Naive thymus-derived CD4-positive, alpha-beta T cell (primary cell): ENCODE measurements at regions not wholly inside any gene's neighbourhood (a gene's known extent, or its start where the extent isn't known, plus 50 kb on each side); places are given as distances from the start of the nearest gene placed in this dataset.

ENCODE experiments used
- ATAC-seq: fragments of 150-1000 bp; cut with Tn5 transposase; 2 replicates; pipeline ENCODE4 v1.10.0; 2021; ENCODE audit warnings: mild to moderate bottlenecking, moderate library complexity
- CTCF ChIA-PET: fragments of 350-600 bp; sonication (Branson Sonifier 250); formaldehyde crosslinking; loops from one replicate; lab custom pipeline; 2021; ENCODE audit warnings: antibody characterized with exemption; lab: Charles Lee
- POLR2A ChIA-PET: fragments of 350-600 bp; sonication (Branson Sonifier 250); formaldehyde crosslinking; loops from one replicate; lab custom pipeline; 2021; ENCODE audit warnings: antibody characterized with exemption, inconsistent platforms; lab: Charles Lee
- DNase-seq, 9 donors: peaks; one replicate each; pipeline versions ENCODE4 v3.0.0 to v3.0.0-alpha.2; 2020 to 2022; ENCODE audit warnings: mixed read lengths in 1 of 9
- H3K27ac ChIP-seq: one replicate; pipeline ENCODE4 v1.7.0; 2013; ENCODE audit warnings: mild to moderate bottlenecking, low read depth, low read length, moderate library complexity
- H3K27me3 ChIP-seq, 2 donors: one replicate each; pipeline ENCODE4 v1.7.0; 2013; ENCODE audit warnings: low read length in 2 of 2, mild to moderate bottlenecking in 2 of 2, moderate library complexity in 2 of 2; ENCODE audit not compliant: control insufficient read depth in 2 of 2, insufficient read depth in 2 of 2
- H3K36me3 ChIP-seq, 3 experiments: 1 replicate in 2 of 3; 2 replicates in 1 of 3; pipeline ENCODE4 v1.7.0; 2013; ENCODE audit warnings: low read length in 3 of 3, mild to moderate bottlenecking in 3 of 3, moderate library complexity in 1 of 3; ENCODE audit not compliant: insufficient read depth in 3 of 3, control insufficient read depth in 2 of 3
- H3K4me1 ChIP-seq, 2 donors: one replicate each; pipeline ENCODE4 v1.7.0; 2013; ENCODE audit warnings: low read length in 2 of 2, mild to moderate bottlenecking in 2 of 2, moderate library complexity in 1 of 2; ENCODE audit not compliant: control insufficient read depth in 2 of 2, insufficient read depth in 2 of 2
- H3K4me3 ChIP-seq: 2 replicates; pipeline ENCODE4 v1.7.0; 2013; ENCODE audit warnings: mild to moderate bottlenecking, low read length
- H3K9me3 ChIP-seq, 3 experiments: 1 replicate in 2 of 3; 2 replicates in 1 of 3; pipeline ENCODE4 v1.7.0; 2013; ENCODE audit warnings: low read length in 3 of 3; ENCODE audit not compliant: control insufficient read depth in 2 of 3
- H3K27ac Mint-ChIP-seq, 9 donors: one replicate each; pipeline ENCODE4 v1.8.0; 2020 to 2022; ENCODE audit warnings: mixed read lengths in 9 of 9, mild to moderate bottlenecking in 8 of 9, moderate library complexity in 5 of 9, inconsistent platforms in 2 of 9
- H3K27me3 Mint-ChIP-seq, 5 donors: one replicate each; pipeline ENCODE4 v1.8.0; 2021 to 2022; ENCODE audit warnings: mixed read lengths in 5 of 5, mild to moderate bottlenecking in 1 of 5
- H3K36me3 Mint-ChIP-seq, 5 donors: one replicate each; pipeline ENCODE4 v1.8.0; 2020 to 2022; ENCODE audit warnings: mixed read lengths in 5 of 5, mild to moderate bottlenecking in 3 of 5, inconsistent platforms in 1 of 5
- H3K4me1 Mint-ChIP-seq, 7 donors: one replicate each; pipeline ENCODE4 v1.8.0; 2020 to 2022; ENCODE audit warnings: mixed read lengths in 7 of 7, mild to moderate bottlenecking in 3 of 7, inconsistent platforms in 1 of 7
- H3K4me3 Mint-ChIP-seq, 10 donors: one replicate each; pipeline ENCODE4 v1.8.0; 2020 to 2022; ENCODE audit warnings: mild to moderate bottlenecking in 10 of 10, mixed read lengths in 10 of 10, moderate library complexity in 6 of 10, inconsistent platforms in 2 of 10
- H3K9me3 Mint-ChIP-seq, 11 donors: one replicate each; pipeline ENCODE4 v1.8.0; 2020 to 2022; ENCODE audit warnings: mixed read lengths in 11 of 11, mild to moderate bottlenecking in 4 of 11, inconsistent platforms in 1 of 11, moderate library complexity in 1 of 11
- intact Hi-C, 2 donors: fragments of 100-400 bp; cut with micrococcal nuclease; formaldehyde crosslinking; loops; one replicate each; pipeline ENCODE4 v1.15.1; 2023

DNA sequence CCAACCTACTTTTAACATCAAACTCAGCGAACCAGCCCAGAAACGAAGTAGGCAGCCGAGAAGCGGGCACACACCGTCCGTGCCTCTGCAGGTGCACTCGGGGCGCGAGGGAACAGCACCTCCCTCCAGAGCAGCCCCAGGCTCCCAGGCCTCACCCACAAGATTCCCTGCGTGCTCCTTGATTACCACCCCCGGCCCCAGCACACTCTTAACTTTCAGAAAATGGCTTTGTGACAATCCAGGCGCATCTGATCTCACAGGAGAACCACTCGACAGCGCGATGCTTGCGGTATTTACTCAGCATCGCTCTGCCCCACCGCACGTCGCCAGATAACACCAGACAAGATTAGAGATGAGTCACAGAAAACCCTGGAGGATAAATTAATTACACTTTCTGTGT is 134.9 kb upstream of the SPACA7 start:
- Mint-ChIP-seq H3K9me3 (peaks cover 0 to 3% (median 0%) of the 10 kb centered on the region in 11 donors), H3K27ac (no peak overlapping the region), H3K36me3 (no peaks in the 10 kb centered on the region), H3K4me1 (peaks cover 0 to 2% (median 0%) of the 10 kb centered on the region in 7 donors), H3K4me3 (no peak overlapping the region), H3K27me3 (peaks cover 0 to 27% (median 0%) of the 10 kb centered on the region in 5 donors)
- intact Hi-C loops, result no loop called here
- DNase-seq (no peak), ATAC-seq (no peak)
- Histone ChIP-seq H3K36me3 (no peaks in the 10 kb centered on the region), H3K27ac (no peak overlapping the region), H3K4me3 (no peak overlapping the region), H3K27me3 (no peaks in the 10 kb centered on the region), H3K9me3 (no peaks in the 10 kb centered on the region), H3K4me1 (no peaks in the 10 kb centered on the region)
- ChIA-PET CTCF (no interaction called here), POLR2A (no interaction called here)

- no peaks in the 10 kb centered on the region for H3K27me3 ChIP-seq
- no peak for DNase-seq
- no peaks in the 10 kb centered on the region for H3K36me3 Mint-ChIP-seq
Observed at GRCh38 chr13:112242777-112243176, 133.4 kb upstream of the SPACA7 start.

DNA sequence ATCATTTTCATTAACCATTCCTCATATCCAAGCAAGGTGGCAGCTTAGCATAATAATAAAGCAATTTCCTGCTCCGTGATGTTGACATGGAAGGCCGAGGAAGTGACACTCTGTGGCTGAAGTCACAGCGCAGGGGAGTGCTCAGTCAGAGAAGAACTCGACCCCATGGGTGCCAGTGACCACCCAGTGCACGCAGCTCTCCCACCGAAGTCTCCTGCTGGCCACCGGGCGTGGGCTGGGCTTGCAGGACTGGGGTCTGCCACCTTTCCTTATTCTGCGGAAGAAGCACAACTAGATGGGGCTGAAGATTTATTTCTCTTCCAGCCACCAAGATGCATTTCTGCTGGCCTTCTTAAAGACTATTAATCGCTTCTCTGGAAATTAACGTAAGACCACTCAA is 132.1 kb upstream of the SPACA7 start:
- no peak for ATAC-seq
- H3K4me3 Mint-ChIP-seq, result no peak overlapping the region

More at GRCh38 chr13:112242777-112243176, 133.4 kb upstream of the SPACA7 start:
- H3K4me1 Mint-ChIP-seq, result peaks cover 0 to 2% (median 0%) of the 10 kb centered on the region in 7 donors
- ChIA-PET CTCF (no interaction called here), POLR2A (no interaction called here)
- no peaks in the 10 kb centered on the region for H3K36me3 ChIP-seq
- no peak for ATAC-seq
- no peak overlapping the region for H3K4me3 Mint-ChIP-seq
- intact Hi-C loops, result no loop called here
- no peaks in the 10 kb centered on the region for H3K9me3 ChIP-seq
- H3K27ac Mint-ChIP-seq, result no peak overlapping the region
- no peaks in the 10 kb centered on the region for H3K4me1 ChIP-seq
- H3K27ac ChIP-seq, result no peak overlapping the region
- H3K27me3 Mint-ChIP-seq, result peaks cover 0 to 28% (median 0%) of the 10 kb centered on the region in 5 donors
- no peak overlapping the region for H3K4me3 ChIP-seq
- peaks cover 0 to 3% (median 0%) of the 10 kb centered on the region in 11 donors for H3K9me3 Mint-ChIP-seq

GRCh38 chr13:112244495-112245177 is 131.5 kb upstream of the SPACA7 start:
- no peaks in the 10 kb centered on the region for H3K4me1 Mint-ChIP-seq
- peaks cover 0 to 3% (median 0%) of the 10 kb centered on the region in 11 donors for H3K9me3 Mint-ChIP-seq
- DNase-seq, result no peak
- Histone ChIP-seq H3K36me3 (no peaks in the 10 kb centered on the region), H3K4me1 (no peaks in the 10 kb centered on the region), H3K9me3 (no peaks in the 10 kb centered on the region), H3K27me3 (no peaks in the 10 kb centered on the region), H3K4me3 (no peak overlapping the region), H3K27ac (no peak overlapping the region)
- H3K4me3 Mint-ChIP-seq, result no peak overlapping the region
- no peak overlapping the region for H3K27ac Mint-ChIP-seq
- no peaks in the 10 kb centered on the region for H3K36me3 Mint-ChIP-seq
- ChIA-PET CTCF (no interaction called here), POLR2A (no interaction called here)
- peaks cover 0 to 34% (median 0%) of the 10 kb centered on the region in 5 donors for H3K27me3 Mint-ChIP-seq
- intact Hi-C loops, result no loop called here
- ATAC-seq, result no peak

More for the DNA sequence above, 132.1 kb upstream of the SPACA7 start:
- POLR2A ChIA-PET, result no interaction called here
- no peaks in the 10 kb centered on the region for H3K36me3 Mint-ChIP-seq
- H3K9me3 Mint-ChIP-seq, result peaks cover 0 to 3% (median 0%) of the 10 kb centered on the region in 11 donors
- CTCF ChIA-PET, result no interaction called here
- H3K9me3 ChIP-seq, result no peaks in the 10 kb centered on the region
- no peak for DNase-seq
- H3K4me1 Mint-ChIP-seq, result no peaks in the 10 kb centered on the region
- no peaks in the 10 kb centered on the region for H3K27me3 ChIP-seq
- peaks cover 0 to 34% (median 0%) of the 10 kb centered on the region in 5 donors for H3K27me3 Mint-ChIP-seq
- no peaks in the 10 kb centered on the region for H3K4me1 ChIP-seq
- no peaks in the 10 kb centered on the region for H3K36me3 ChIP-seq
- intact Hi-C loops, result no loop called here
- no peak overlapping the region for H3K27ac Mint-ChIP-seq
- H3K27ac ChIP-seq, result no peak overlapping the region
- no peak overlapping the region for H3K4me3 ChIP-seq

DNA sequence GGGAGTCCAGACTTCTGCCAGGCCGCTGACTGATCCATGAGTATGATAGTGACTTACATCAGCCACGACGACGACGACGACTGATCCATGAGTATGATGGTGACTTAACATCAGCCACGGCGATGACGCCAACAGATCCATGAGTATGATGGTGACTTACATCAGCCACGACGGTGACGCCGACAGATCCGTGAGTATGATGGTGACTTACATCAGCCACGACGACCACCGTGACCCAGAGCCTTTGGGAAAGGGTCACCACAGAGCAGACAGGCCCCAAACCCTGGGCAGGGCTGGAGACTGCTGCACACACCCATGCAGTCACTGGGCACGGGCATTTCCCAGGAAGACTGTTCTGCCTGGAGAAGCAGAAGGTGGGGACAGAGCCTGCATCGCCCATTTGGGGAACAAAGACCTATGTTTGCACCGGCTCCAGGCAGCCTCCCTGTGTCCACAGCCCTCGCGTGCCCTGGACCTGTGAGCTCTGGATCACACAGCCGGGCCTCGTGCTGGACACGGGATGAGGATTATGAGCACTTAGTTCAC is 130.9 kb upstream of the SPACA7 start:
- H3K4me1 ChIP-seq, result no peaks in the 10 kb centered on the region
- H3K27ac ChIP-seq, result no peak overlapping the region
- no peaks in the 10 kb centered on the region for H3K36me3 ChIP-seq
- H3K9me3 ChIP-seq, result no peaks in the 10 kb centered on the region
- no peaks in the 10 kb centered on the region for H3K36me3 Mint-ChIP-seq
- no peak overlapping the region for H3K4me3 Mint-ChIP-seq
- CTCF ChIA-PET, result no interaction called here
- H3K4me3 ChIP-seq, result no peak overlapping the region
- H3K27me3 Mint-ChIP-seq, result peaks cover 0 to 37% (median 4%) of the 10 kb centered on the region in 5 donors
- no peaks in the 10 kb centered on the region for H3K27me3 ChIP-seq
- ATAC-seq (no peak), DNase-seq (no peak)
- peaks cover 0 to 3% (median 0%) of the 10 kb centered on the region in 11 donors for H3K9me3 Mint-ChIP-seq
- POLR2A ChIA-PET, result no interaction called here
- no peak overlapping the region for H3K27ac Mint-ChIP-seq
- intact Hi-C loops, result no loop called here
- H3K4me1 Mint-ChIP-seq, result no peaks in the 10 kb centered on the region

GRCh38 chr13:112245989-112246388 is 130.2 kb upstream of the SPACA7 start:
- DNase-seq (no peak), ATAC-seq (no peak)
- H3K4me3 ChIP-seq, result no peak overlapping the region
- H3K27ac ChIP-seq, result no peak overlapping the region
- no peaks in the 10 kb centered on the region for H3K9me3 ChIP-seq
- ChIA-PET POLR2A (no interaction called here), CTCF (no interaction called here)
- H3K4me1 ChIP-seq, result no peaks in the 10 kb centered on the region
- Mint-ChIP-seq H3K4me1 (no peaks in the 10 kb centered on the region), H3K27ac (no peak overlapping the region), H3K4me3 (no peak overlapping the region), H3K9me3 (peaks cover 0 to 1% (median 0%) of the 10 kb centered on the region in 11 donors), H3K36me3 (no peaks in the 10 kb centered on the region), H3K27me3 (peaks cover 0 to 40% (median 4%) of the 10 kb centered on the region in 5 donors)
- H3K36me3 ChIP-seq, result no peaks in the 10 kb centered on the region
- H3K27me3 ChIP-seq, result no peaks in the 10 kb centered on the region
- intact Hi-C loops, result no loop called here
